HCT116 (cell line): ENCODE measurements at regions not wholly inside any gene's neighbourhood (a gene's known extent, or its start where the extent isn't known, plus 50 kb on each side); places are given as distances from the start of the nearest gene placed in this dataset.

Experiments
- ATAC-seq: fragments of 200-7000 bp; cut with Tn5 transposase; 2 replicates; pipeline ENCODE4 v1.9.1; 2020; ENCODE audit warnings: mild to moderate bottlenecking, moderate library complexity
- BruUV-seq: library from RNA; stranded (reverse); fragments of 400-500 nt; replicated peaks from 2 replicates; lab custom pipeline; 2021; lab: Mats Ljungman, UMichigan
- CTCF ChIA-PET: fragments of 300-600 bp; sonication (Branson Sonifier 250); formaldehyde crosslinking; loops from one replicate; lab custom pipeline; 2021; ENCODE audit warnings: antibody characterized with exemption; lab: Charles Lee
- POLR2A ChIA-PET: fragments of 300-600, 350-600 bp; sonication (Branson Sonifier 250); formaldehyde crosslinking; loops from one replicate; lab custom pipeline; 2021; ENCODE audit warnings: antibody characterized with exemption; lab: Charles Lee
- RAD21 ChIA-PET, 2 experiments: fragments of 300-600 bp; sonication (Branson Sonifier 250); formaldehyde crosslinking; loops; one replicate each; lab custom pipeline; 2023; ENCODE audit warnings: low total read pairs in 2 of 2; ENCODE audit not compliant: uncharacterized antibody in 2 of 2, unreplicated experiment in 2 of 2, low non-redundant PET in 1 of 2; lab: Charles Lee
- DNase-seq: peaks from one replicate; pipeline ENCODE4 v3.0.0-alpha.2; 2010; ENCODE audit warnings: low read depth, low spot score
- H2AFZ ChIP-seq: fragments of 200-600 bp; shearing (Covaris generic), sonication (generic); 2 replicates; pipeline ENCODE4 v1.6.1; 2017; ENCODE audit warnings: low read depth, mixed run types, mixed read lengths, antibody characterized with exemption, low read length; ENCODE audit not compliant: poor library complexity, severe bottlenecking
- H3K27ac ChIP-seq: 2 replicates; pipeline ENCODE4 v1.5.1; 2012; ENCODE audit warnings: low read depth, low read length
- H3K27me3 ChIP-seq: fragments of 200-600 bp; sonication (generic); 2 replicates; pipeline ENCODE4 v1.6.1; 2016; ENCODE audit warnings: mixed run types, low read length, mixed read lengths; ENCODE audit not compliant: insufficient read depth
- H3K36me3 ChIP-seq, 2 experiments: fragments of 200-500 bp in 1 of 2; fragments of 200-600 bp in 1 of 2; sonication (Bioruptor generic) in 1 of 2; sonication (generic) in 1 of 2; 2 replicates each; pipeline versions ENCODE4 v1.5.1 to v1.6.1; 2014 to 2016; ENCODE audit warnings: low read length in 2 of 2, inconsistent platforms in 1 of 2, mixed read lengths in 1 of 2, mixed run types in 1 of 2; ENCODE audit not compliant: insufficient read depth in 2 of 2, control insufficient read depth in 1 of 2
- H3K4me1 ChIP-seq, 2 experiments: fragments of 200-600 bp in 1 of 2; sonication (generic) in 1 of 2; 2 replicates each; pipeline versions ENCODE4 v1.5.1 to v1.6.1; 2012 to 2017; ENCODE audit warnings: low read length in 2 of 2, inconsistent platforms in 1 of 2, mild to moderate bottlenecking in 1 of 2, mixed read lengths in 1 of 2, mixed run types in 1 of 2, moderate library complexity in 1 of 2; ENCODE audit not compliant: insufficient read depth in 2 of 2, control insufficient read depth in 1 of 2
- H3K4me2 ChIP-seq: fragments of 200-600 bp; sonication (generic); 2 replicates; pipeline ENCODE4 v1.6.1; 2017; ENCODE audit warnings: mixed run types, low read length, mixed read lengths
- H3K4me3 ChIP-seq, 2 experiments: fragments of 200-600 bp in 1 of 2; sonication (generic) in 1 of 2; replicated peaks in 1 of 2; 2 replicates each; pipeline ENCODE4 v1.5.1; 2011 to 2016; ENCODE audit warnings: low read length in 2 of 2, control low read depth in 1 of 2, low read depth in 1 of 2, mild to moderate bottlenecking in 1 of 2, mixed read lengths in 1 of 2, mixed run types in 1 of 2
- H3K79me2 ChIP-seq: fragments of 200-600 bp; sonication (generic); 2 replicates; pipeline ENCODE4 v1.6.1; 2017; ENCODE audit warnings: mild to moderate bottlenecking, mixed run types, low read length, moderate library complexity, mixed read lengths; ENCODE audit not compliant: insufficient read depth
- H3K9ac ChIP-seq: fragments of 200-600 bp; sonication (generic); 2 replicates; pipeline ENCODE4 v1.6.1; 2016; ENCODE audit warnings: low read length, mixed read lengths
- H3K9me2 ChIP-seq: fragments of 200-600 bp; sonication (generic), shearing (Covaris generic); 2 replicates; pipeline ENCODE4 v1.6.1; 2017; ENCODE audit warnings: mixed run types, mild to moderate bottlenecking, moderate library complexity; ENCODE audit not compliant: insufficient read depth
- H3K9me3 ChIP-seq, 2 experiments: fragments of 200-500 bp in 1 of 2; fragments of 200-600 bp in 1 of 2; sonication (Bioruptor generic) in 1 of 2; sonication (generic) in 1 of 2; 2 replicates each; pipeline ENCODE4 v1.6.1; 2014 to 2017; ENCODE audit warnings: low read length in 2 of 2, mixed read lengths in 2 of 2, inconsistent platforms in 1 of 2, low read depth in 1 of 2, mild to moderate bottlenecking in 1 of 2, mixed run types in 1 of 2, moderate library complexity in 1 of 2; ENCODE audit not compliant: control insufficient read depth in 1 of 2, insufficient read depth in 1 of 2
- H4K20me1 ChIP-seq: fragments of 200-600 bp; sonication (generic), shearing (Covaris generic); 2 replicates; pipeline ENCODE4 v1.6.1; 2017; ENCODE audit warnings: mixed run types, mild to moderate bottlenecking, moderate library complexity; ENCODE audit not compliant: insufficient read depth
- CBX3 ChIP-seq: IDR thresholded peaks from 2 replicates; pipeline ENCODE4 v1.6.1; 2012; ENCODE audit warnings: low read depth
- CEBPB ChIP-seq: IDR thresholded peaks from 2 replicates; pipeline ENCODE4 v1.6.1; 2012; ENCODE audit warnings: low read depth
- EZH2 ChIP-seq: fragments of 200-600 bp; sonication (generic); IDR thresholded peaks from 2 replicates; pipeline ENCODE4 v1.6.1; 2017; ENCODE audit warnings: antibody characterized with exemption, mixed run types
- POLR2A ChIP-seq: IDR thresholded peaks from 2 replicates; pipeline ENCODE4 v1.7.0; 2011; ENCODE audit warnings: borderline replicate concordance; ENCODE audit not compliant: insufficient read depth, insufficient read length; ENCODE audit errors: extremely low read depth
- POLR2AphosphoS5 ChIP-seq: IDR thresholded peaks from 2 replicates; pipeline ENCODE4 v1.6.1; 2011; ENCODE audit warnings: mild to moderate bottlenecking, low read depth, low read length, moderate library complexity
- RAD21 ChIP-seq: IDR thresholded peaks from 2 replicates; pipeline ENCODE4 v1.6.1; 2012; ENCODE audit warnings: low read depth, mild to moderate bottlenecking
- TCF7L2 ChIP-seq: IDR thresholded peaks from 2 replicates; pipeline ENCODE4 v1.7.0; 2011; ENCODE audit warnings: borderline replicate concordance, inconsistent platforms; ENCODE audit not compliant: insufficient read depth, insufficient read length; ENCODE audit errors: extremely low read depth
- intact Hi-C: fragments of 100-400 bp; cut with micrococcal nuclease; formaldehyde crosslinking; loops from 2 replicates; pipeline ENCODE4 v1.10.0; 2022
- TF ChIP-seq, protein P1 (sequence below), 3 experiments: fragments of 200-600 bp in 1 of 3; sonication (generic) in 1 of 3; IDR thresholded peaks in 2 of 3; conservative IDR thresholded peaks in 1 of 3; 2 replicates each; pipeline ENCODE4 v1.5.1; 2012 to 2017; ENCODE audit warnings: low read depth in 2 of 3, low read length in 2 of 3, antibody characterized with exemption in 1 of 3, borderline replicate concordance in 1 of 3, control low read depth in 1 of 3, mild to moderate bottlenecking in 1 of 3, mixed read lengths in 1 of 3, mixed run types in 1 of 3, moderate library complexity in 1 of 3; ENCODE audit not compliant: insufficient read depth in 1 of 3
- TF ChIP-seq, protein P2 (sequence below): IDR thresholded peaks from 2 replicates; pipeline ENCODE4 v1.6.1; 2012; ENCODE audit warnings: low read depth
- TF ChIP-seq, protein P3 (sequence below): IDR thresholded peaks from 2 replicates; pipeline ENCODE4 v1.6.1; 2011; ENCODE audit warnings: mild to moderate bottlenecking, low read length, moderate library complexity; ENCODE audit not compliant: insufficient replicate concordance; ENCODE audit errors: extremely low read depth

DNA sequence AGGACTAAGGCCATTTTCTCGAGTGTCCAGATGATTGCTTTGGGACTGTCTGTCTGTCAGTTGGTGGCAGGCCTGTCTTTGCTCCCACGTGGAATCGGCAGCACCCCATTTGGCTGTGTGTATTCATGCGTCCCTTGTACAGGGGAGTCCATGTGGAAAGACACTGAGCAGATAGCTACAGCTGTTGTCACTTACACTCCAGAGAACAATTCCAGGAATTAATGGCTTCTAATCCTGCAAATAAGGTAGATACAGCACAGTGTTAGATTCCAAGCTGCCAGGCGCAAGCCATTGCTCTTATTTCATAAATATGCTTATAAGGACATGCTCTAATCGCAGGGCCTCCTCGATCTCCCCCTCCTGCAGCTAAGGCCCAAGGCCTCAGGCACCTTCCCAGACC lies 208.8 kb downstream of the VRK1 start:
- ATAC-seq, result no peak
- ChIA-PET RAD21 (no interaction called here), CTCF (no interaction called here), POLR2A (no interaction called here)
- H3K36me3 ChIP-seq, result no peaks in the 10 kb centered on the region
- no peak overlapping the region for H3K4me2 ChIP-seq
- H4K20me1 ChIP-seq, result no peaks in the 10 kb centered on the region
- intact Hi-C loops, result no loop called here
- no peaks in the 10 kb centered on the region for H3K27me3 ChIP-seq
- no peaks in the 10 kb centered on the region for H3K9me3 ChIP-seq
- H3K9me2 ChIP-seq, result no peaks in the 10 kb centered on the region
- H3K27ac ChIP-seq, result no peak overlapping the region
- H3K79me2 ChIP-seq, result no peaks in the 10 kb centered on the region
- no peak overlapping the region for H2AFZ ChIP-seq
- no peak overlapping the region for H3K9ac ChIP-seq
- H3K4me3 ChIP-seq, result no peak overlapping the region
- no peak for TF ChIP-seq CBX3
- no peak for TF ChIP-seq EZH2
- TF ChIP-seq TCF7L2, result no peak
- TF ChIP-seq POLR2A, result no peak
- TF ChIP-seq POLR2AphosphoS5, result no peak
- no TSS peak for BruUV-seq
- H3K4me1 ChIP-seq, result no peaks in the 10 kb centered on the region
- DNase-seq, result no peak

DNA sequence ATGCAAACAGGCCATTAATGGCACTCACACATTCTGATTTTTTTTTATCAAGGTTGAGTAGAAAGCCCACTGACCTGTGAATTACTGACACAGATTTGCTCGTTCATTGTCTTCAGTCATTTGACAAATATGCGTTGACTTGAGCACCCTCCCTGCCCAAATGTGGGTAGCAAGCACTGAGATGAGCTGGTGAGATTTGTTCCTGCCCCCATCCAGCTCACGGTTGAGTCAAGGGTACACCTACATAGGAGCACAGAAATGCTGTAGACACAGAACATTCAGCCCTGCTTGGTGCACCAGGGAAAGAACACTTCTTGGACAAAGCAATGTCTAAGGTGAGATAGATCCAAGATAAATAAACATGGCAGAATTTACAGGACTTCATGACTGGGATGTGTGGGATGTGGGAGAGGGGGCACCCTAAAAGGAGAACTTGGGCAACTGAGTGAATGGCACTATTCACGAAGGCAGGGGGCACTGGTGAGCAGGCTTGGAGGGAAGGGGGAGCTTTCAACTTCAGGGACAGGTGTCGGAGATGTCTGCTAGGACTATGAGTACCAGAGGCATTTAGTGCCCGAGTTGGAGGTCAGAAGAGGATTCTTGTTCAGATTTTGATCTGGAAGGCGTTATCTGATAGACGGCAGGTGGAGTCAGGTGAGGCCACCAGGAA lies 213.4 kb downstream of the VRK1 start:
- no peaks in the 10 kb centered on the region for H3K9me2 ChIP-seq
- ATAC-seq, result no peak; the same call in 1 of the 2 replicates
- POLR2A ChIA-PET, result no interaction called here
- no peak for DNase-seq
- no TSS peak for BruUV-seq
- TF ChIP-seq, protein P1, sequence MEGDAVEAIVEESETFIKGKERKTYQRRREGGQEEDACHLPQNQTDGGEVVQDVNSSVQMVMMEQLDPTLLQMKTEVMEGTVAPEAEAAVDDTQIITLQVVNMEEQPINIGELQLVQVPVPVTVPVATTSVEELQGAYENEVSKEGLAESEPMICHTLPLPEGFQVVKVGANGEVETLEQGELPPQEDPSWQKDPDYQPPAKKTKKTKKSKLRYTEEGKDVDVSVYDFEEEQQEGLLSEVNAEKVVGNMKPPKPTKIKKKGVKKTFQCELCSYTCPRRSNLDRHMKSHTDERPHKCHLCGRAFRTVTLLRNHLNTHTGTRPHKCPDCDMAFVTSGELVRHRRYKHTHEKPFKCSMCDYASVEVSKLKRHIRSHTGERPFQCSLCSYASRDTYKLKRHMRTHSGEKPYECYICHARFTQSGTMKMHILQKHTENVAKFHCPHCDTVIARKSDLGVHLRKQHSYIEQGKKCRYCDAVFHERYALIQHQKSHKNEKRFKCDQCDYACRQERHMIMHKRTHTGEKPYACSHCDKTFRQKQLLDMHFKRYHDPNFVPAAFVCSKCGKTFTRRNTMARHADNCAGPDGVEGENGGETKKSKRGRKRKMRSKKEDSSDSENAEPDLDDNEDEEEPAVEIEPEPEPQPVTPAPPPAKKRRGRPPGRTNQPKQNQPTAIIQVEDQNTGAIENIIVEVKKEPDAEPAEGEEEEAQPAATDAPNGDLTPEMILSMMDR (IDR thresholded peaks at IDR 0.05 in 2 of 3, conservative IDR thresholded peaks at IDR 0.05 in 1 of 3; ENCODE audit: borderline replicate concordance in 1 of 3, insufficient read depth in 1 of 3, low read depth in 2 of 3, low read length in 2 of 3), result peak; percentile 6 to 33 (median 28); a peak in 2 of 6 replicates
- TF ChIP-seq, protein P2, sequence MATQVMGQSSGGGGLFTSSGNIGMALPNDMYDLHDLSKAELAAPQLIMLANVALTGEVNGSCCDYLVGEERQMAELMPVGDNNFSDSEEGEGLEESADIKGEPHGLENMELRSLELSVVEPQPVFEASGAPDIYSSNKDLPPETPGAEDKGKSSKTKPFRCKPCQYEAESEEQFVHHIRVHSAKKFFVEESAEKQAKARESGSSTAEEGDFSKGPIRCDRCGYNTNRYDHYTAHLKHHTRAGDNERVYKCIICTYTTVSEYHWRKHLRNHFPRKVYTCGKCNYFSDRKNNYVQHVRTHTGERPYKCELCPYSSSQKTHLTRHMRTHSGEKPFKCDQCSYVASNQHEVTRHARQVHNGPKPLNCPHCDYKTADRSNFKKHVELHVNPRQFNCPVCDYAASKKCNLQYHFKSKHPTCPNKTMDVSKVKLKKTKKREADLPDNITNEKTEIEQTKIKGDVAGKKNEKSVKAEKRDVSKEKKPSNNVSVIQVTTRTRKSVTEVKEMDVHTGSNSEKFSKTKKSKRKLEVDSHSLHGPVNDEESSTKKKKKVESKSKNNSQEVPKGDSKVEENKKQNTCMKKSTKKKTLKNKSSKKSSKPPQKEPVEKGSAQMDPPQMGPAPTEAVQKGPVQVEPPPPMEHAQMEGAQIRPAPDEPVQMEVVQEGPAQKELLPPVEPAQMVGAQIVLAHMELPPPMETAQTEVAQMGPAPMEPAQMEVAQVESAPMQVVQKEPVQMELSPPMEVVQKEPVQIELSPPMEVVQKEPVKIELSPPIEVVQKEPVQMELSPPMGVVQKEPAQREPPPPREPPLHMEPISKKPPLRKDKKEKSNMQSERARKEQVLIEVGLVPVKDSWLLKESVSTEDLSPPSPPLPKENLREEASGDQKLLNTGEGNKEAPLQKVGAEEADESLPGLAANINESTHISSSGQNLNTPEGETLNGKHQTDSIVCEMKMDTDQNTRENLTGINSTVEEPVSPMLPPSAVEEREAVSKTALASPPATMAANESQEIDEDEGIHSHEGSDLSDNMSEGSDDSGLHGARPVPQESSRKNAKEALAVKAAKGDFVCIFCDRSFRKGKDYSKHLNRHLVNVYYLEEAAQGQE, result no peak
- TF ChIP-seq, protein P3, sequence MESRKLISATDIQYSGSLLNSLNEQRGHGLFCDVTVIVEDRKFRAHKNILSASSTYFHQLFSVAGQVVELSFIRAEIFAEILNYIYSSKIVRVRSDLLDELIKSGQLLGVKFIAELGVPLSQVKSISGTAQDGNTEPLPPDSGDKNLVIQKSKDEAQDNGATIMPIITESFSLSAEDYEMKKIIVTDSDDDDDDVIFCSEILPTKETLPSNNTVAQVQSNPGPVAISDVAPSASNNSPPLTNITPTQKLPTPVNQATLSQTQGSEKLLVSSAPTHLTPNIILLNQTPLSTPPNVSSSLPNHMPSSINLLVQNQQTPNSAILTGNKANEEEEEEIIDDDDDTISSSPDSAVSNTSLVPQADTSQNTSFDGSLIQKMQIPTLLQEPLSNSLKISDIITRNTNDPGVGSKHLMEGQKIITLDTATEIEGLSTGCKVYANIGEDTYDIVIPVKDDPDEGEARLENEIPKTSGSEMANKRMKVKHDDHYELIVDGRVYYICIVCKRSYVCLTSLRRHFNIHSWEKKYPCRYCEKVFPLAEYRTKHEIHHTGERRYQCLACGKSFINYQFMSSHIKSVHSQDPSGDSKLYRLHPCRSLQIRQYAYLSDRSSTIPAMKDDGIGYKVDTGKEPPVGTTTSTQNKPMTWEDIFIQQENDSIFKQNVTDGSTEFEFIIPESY, result no peak
- peak; percentile 39 for TF ChIP-seq RAD21
- TF ChIP-seq CEBPB, result no peak
- RAD21 ChIA-PET, result no interaction called here
- no peaks in the 10 kb centered on the region for H4K20me1 ChIP-seq
- H2AFZ ChIP-seq, result no peak overlapping the region
- H3K9me3 ChIP-seq, result no peaks in the 10 kb centered on the region
- no peak overlapping the region for H3K4me2 ChIP-seq
- H3K27me3 ChIP-seq, result no peaks in the 10 kb centered on the region
- intact Hi-C loops, result no loop called here
- no peak overlapping the region for H3K9ac ChIP-seq
- H3K4me1 ChIP-seq, result no peaks in the 10 kb centered on the region
- H3K4me3 ChIP-seq, result no peak overlapping the region
- no peaks in the 10 kb centered on the region for H3K36me3 ChIP-seq
- H3K27ac ChIP-seq, result no peak overlapping the region
- CTCF ChIA-PET, result interaction anchor here (0.9 kb wide), 1 partner anchor 129 kb away, joined by 3 read pairs; no protein-coding TSS in a partner anchor
- H3K79me2 ChIP-seq, result no peaks in the 10 kb centered on the region
